Hypothalamus (tissue), 51 donors: ENCODE measurements at regions not wholly inside any gene's neighbourhood (a gene's known extent, or its start where the extent isn't known, plus 50 kb on each side); places are given as distances from the start of the nearest gene placed in this dataset.

Experiments used
- DNase-seq, 51 donors: peaks; one replicate each; lab custom pipeline; 2025; lab: John Stamatoyannopoulos, UW

- no peak for DNase-seq
These were observed 502.7 kb downstream of the TLE4 start for GRCh38 chr9:80074439-80074838.

GRCh38 chr9:80072451-80072850 lies 500.7 kb downstream of the TLE4 start:
- DNase-seq, result no peak

GRCh38 chr9:80070071-80070742 lies 498.4 kb downstream of the TLE4 start:
- DNase-seq, result no peak

- DNase-seq, result no peak
These were observed 495.2 kb downstream of the TLE4 start for GRCh38 chr9:80066931-80067330.

GRCh38 chr9:80062567-80062966 lies 490.8 kb downstream of the TLE4 start:
- no peak for DNase-seq

GRCh38 chr9:80061940-80062339 lies 490.2 kb downstream of the TLE4 start:
- DNase-seq, result peak in 1 of 51 donors; percentile 2

GRCh38 chr9:80061096-80061495 lies 489.3 kb downstream of the TLE4 start:
- no peak for DNase-seq

- DNase-seq, result no peak
These were observed 488.2 kb downstream of the TLE4 start for GRCh38 chr9:80059979-80060378.

- no peak for DNase-seq
These were observed 487.4 kb downstream of the TLE4 start for GRCh38 chr9:80059191-80059590.

- no peak for DNase-seq
These were observed 481.1 kb downstream of the TLE4 start for GRCh38 chr9:80052830-80053229.

GRCh38 chr9:80049096-80049782 lies 477.5 kb downstream of the TLE4 start:
- peak in 1 of 51 donors; percentile 1 for DNase-seq

- no peak for DNase-seq
These were observed 474.7 kb downstream of the TLE4 start for GRCh38 chr9:80046481-80046880.

GRCh38 chr9:80041821-80042220 lies 470.1 kb downstream of the TLE4 start:
- no peak for DNase-seq

- DNase-seq, result no peak
These were observed 468.7 kb downstream of the TLE4 start for GRCh38 chr9:80040457-80040856.

- DNase-seq, result no peak
These were observed 459.0 kb downstream of the TLE4 start for GRCh38 chr9:80030801-80031200.

GRCh38 chr9:80028501-80028900 lies 456.7 kb downstream of the TLE4 start:
- no peak for DNase-seq

- no peak for DNase-seq
These were observed 454.2 kb downstream of the TLE4 start for GRCh38 chr9:80025796-80026520.

GRCh38 chr9:80025131-80025530 lies 453.4 kb downstream of the TLE4 start:
- no peak for DNase-seq

- no peak for DNase-seq
These were observed 448.8 kb downstream of the TLE4 start for GRCh38 chr9:80020530-80020929.

GRCh38 chr9:80020056-80020455 lies 448.3 kb downstream of the TLE4 start:
- no peak for DNase-seq

GRCh38 chr9:80013891-80014290 lies 442.1 kb downstream of the TLE4 start:
- DNase-seq, result no peak
